Glutamatergic neuron (in vitro differentiated cells): ENCODE measurements at regions not wholly inside any gene's neighbourhood (a gene's known extent, or its start where the extent isn't known, plus 50 kb on each side); places are given as distances from the start of the nearest gene placed in this dataset.
A peak's percentile ranks its signal among the peaks of the same experiment; 100 is the strongest.
"Not testable (repeated sequence)": the region's sequence is repeated elsewhere in the genome, so short reads cannot be mapped to it uniquely, and the experiment has no call there.

Source experiments
- DNase-seq: peaks from one replicate; pipeline ENCODE4 v3.0.0; 2022
- H3K27ac Mint-ChIP-seq: one replicate; pipeline ENCODE4 v1.8.0; 2020; ENCODE audit warnings: mild to moderate bottlenecking, mixed read lengths, inconsistent platforms; ENCODE audit not compliant: unreplicated experiment
- H3K27me3 Mint-ChIP-seq: one replicate; pipeline ENCODE4 v1.8.0; 2020; ENCODE audit warnings: mild to moderate bottlenecking, moderate library complexity, mixed read lengths, inconsistent platforms; ENCODE audit not compliant: unreplicated experiment
- H3K36me3 Mint-ChIP-seq: one replicate; pipeline ENCODE4 v1.8.0; 2020; ENCODE audit warnings: mild to moderate bottlenecking, mixed read lengths, inconsistent platforms; ENCODE audit not compliant: unreplicated experiment
- H3K4me1 Mint-ChIP-seq: one replicate; pipeline ENCODE4 v1.8.0; 2020; ENCODE audit warnings: mild to moderate bottlenecking, low read depth, mixed read lengths, inconsistent platforms; ENCODE audit not compliant: unreplicated experiment
- H3K4me3 Mint-ChIP-seq: one replicate; pipeline ENCODE4 v1.8.0; 2020; ENCODE audit warnings: mild to moderate bottlenecking, mixed read lengths, inconsistent platforms; ENCODE audit not compliant: unreplicated experiment
- H3K9me3 Mint-ChIP-seq: one replicate; pipeline ENCODE4 v1.8.0; 2020; ENCODE audit warnings: mild to moderate bottlenecking, moderate library complexity, mixed read lengths, inconsistent platforms; ENCODE audit not compliant: unreplicated experiment
- CTCF ChIP-seq: fragments of 200-600 bp; sonication (generic); IDR thresholded peaks from one replicate; pipeline ENCODE4 v1.5.0; 2021; ENCODE audit not compliant: partially characterized antibody, unreplicated experiment

- H3K27ac Mint-ChIP-seq, result no peak overlapping the region
- no peaks in the 10 kb centered on the region for H3K36me3 Mint-ChIP-seq
- no peaks in the 10 kb centered on the region for H3K4me1 Mint-ChIP-seq
- no peak for TF ChIP-seq CTCF
- H3K4me3 Mint-ChIP-seq, result no peak overlapping the region
- DNase-seq, result no peak
- H3K27me3 Mint-ChIP-seq, result peaks cover 4% of the 10 kb centered on the region
- no peaks in the 10 kb centered on the region for H3K9me3 Mint-ChIP-seq
These were observed 219.8 kb upstream of the SMIM30 start for GRCh38 chr7:113338071-113338696.

GRCh38 chr7:113336838-113337237 lies 218.5 kb upstream of the SMIM30 start:
- not testable (repeated sequence) for H3K9me3 Mint-ChIP-seq, H3K27me3 Mint-ChIP-seq, H3K4me3 Mint-ChIP-seq, H3K4me1 Mint-ChIP-seq, DNase-seq, H3K27ac Mint-ChIP-seq, H3K36me3 Mint-ChIP-seq

GRCh38 chr7:113331155-113331898 lies 213.0 kb upstream of the SMIM30 start:
- peaks cover 6% of the 10 kb centered on the region for H3K9me3 Mint-ChIP-seq
- TF ChIP-seq CTCF, result no peak
- peak overlapping the region; percentile 21 for H3K4me3 Mint-ChIP-seq
- peaks cover 4% of the 10 kb centered on the region for H3K27me3 Mint-ChIP-seq
- H3K27ac Mint-ChIP-seq, result peak overlapping the region; percentile 93
- H3K36me3 Mint-ChIP-seq, result no peaks in the 10 kb centered on the region
- DNase-seq, result peak; percentile 81
- H3K4me1 Mint-ChIP-seq, result peaks cover 5% of the 10 kb centered on the region

DNA sequence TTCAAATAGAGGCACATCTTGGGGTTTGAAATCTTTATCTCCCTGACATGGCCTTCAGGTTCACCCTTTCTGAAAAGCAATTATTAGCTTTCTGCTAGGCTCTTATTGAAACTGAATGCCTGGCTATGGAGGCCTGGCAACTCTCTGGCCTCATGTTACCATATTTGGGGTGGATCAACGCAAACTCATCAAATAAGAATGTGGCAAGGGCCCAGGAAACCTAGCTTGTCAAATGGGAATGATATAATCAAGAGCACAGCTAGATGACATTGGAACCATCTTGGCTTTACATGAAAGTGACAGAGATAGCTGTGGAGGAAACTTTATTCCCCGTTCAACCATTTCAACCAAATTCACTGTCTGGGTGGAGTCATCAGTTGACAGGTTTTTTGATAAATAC lies 202.8 kb upstream of the SMIM30 start:
- H3K36me3 Mint-ChIP-seq, result no peaks in the 10 kb centered on the region
- no peak overlapping the region for H3K27ac Mint-ChIP-seq
- H3K4me3 Mint-ChIP-seq, result no peak overlapping the region
- H3K27me3 Mint-ChIP-seq, result no peaks in the 10 kb centered on the region
- no peak for DNase-seq
- H3K4me1 Mint-ChIP-seq, result peaks cover 3% of the 10 kb centered on the region
- no peaks in the 10 kb centered on the region for H3K9me3 Mint-ChIP-seq
- TF ChIP-seq CTCF, result no peak

DNA sequence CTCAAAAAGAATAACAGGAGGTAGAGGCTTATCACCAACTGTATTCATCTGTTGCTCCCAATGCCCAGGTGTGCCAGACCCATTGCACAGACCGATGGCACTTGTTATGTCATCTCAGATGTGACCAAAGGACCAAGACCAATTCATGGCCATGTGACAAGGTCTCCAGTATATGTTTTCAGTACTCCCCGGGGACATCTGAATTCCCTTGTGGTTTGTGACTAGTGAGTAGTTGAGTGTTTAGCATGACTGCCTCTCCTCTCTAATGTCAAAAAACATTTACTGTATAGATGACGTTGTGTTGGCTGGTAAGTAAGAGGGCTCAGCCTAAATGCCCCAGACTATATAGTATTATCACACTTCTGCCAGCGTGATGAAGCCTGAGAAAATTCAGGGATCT lies 202.1 kb upstream of the SMIM30 start:
- Mint-ChIP-seq H3K4me3 (no peak overlapping the region), H3K9me3 (no peaks in the 10 kb centered on the region), H3K27me3 (no peaks in the 10 kb centered on the region), H3K27ac (no peak overlapping the region), H3K4me1 (peaks cover 3% of the 10 kb centered on the region), H3K36me3 (no peaks in the 10 kb centered on the region)
- no peak for DNase-seq
- no peak for TF ChIP-seq CTCF
